H1 (cell line): ENCODE measurements at regions not wholly inside any gene's neighbourhood (a gene's known extent, or its start where the extent isn't known, plus 50 kb on each side); places are given as distances from the start of the nearest gene placed in this dataset.

Experiments used
- CTCF ChIA-PET: fragments of 300-600 bp; sonication (Branson Sonifier 250); formaldehyde crosslinking; loops from one replicate; lab custom pipeline; 2021; ENCODE audit not compliant: partially characterized antibody; lab: Charles Lee
- POLR2A ChIA-PET: fragments of 300-600 bp; sonication (Branson Sonifier 250); formaldehyde crosslinking; loops from one replicate; lab custom pipeline; 2021; ENCODE audit warnings: inconsistent platforms; ENCODE audit not compliant: partially characterized antibody; lab: Charles Lee
- DNase-seq, 2 experiments: peaks; one replicate each; pipeline versions ENCODE4 v3.0.0 to v3.0.0-alpha.2; 2010 to 2022; ENCODE audit warnings: low spot score in 2 of 2, low read depth in 1 of 2, mixed read lengths in 1 of 2
- FAIRE-seq: peaks from 2 replicates; lab custom pipeline; 2011; peaks lifted over from hg19 to GRCh38; lab: Jason Lieb, UNC
- H2AFZ ChIP-seq: 2 replicates; pipeline ENCODE4 v1.8.1; 2012; ENCODE audit warnings: low read length, inconsistent platforms
- H2AK5ac ChIP-seq: 2 replicates; pipeline ENCODE4 v1.6.1; 2013; ENCODE audit warnings: low read depth, low read length
- H2BK120ac ChIP-seq: replicated peaks from 2 replicates; pipeline ENCODE3; 2013; ENCODE audit warnings: low read depth, low read length, inconsistent platforms
- H2BK12ac ChIP-seq: 2 replicates; pipeline ENCODE4 v1.6.1; 2013; ENCODE audit warnings: low read depth, low read length
- H2BK15ac ChIP-seq: 2 replicates; pipeline ENCODE4 v1.6.1; 2013; ENCODE audit warnings: low read length
- H2BK20ac ChIP-seq: 2 replicates; pipeline ENCODE4 v1.6.1; 2013; ENCODE audit warnings: low read length
- H2BK5ac ChIP-seq: 2 replicates; pipeline ENCODE4 v1.6.1; 2013; ENCODE audit warnings: low read depth, low read length
- H3K14ac ChIP-seq: 2 replicates; pipeline ENCODE4 v1.6.1; 2013; ENCODE audit warnings: inconsistent platforms; ENCODE audit not compliant: insufficient read length
- H3K18ac ChIP-seq: 2 replicates; pipeline ENCODE4 v1.6.1; 2013; ENCODE audit warnings: low read length; ENCODE audit errors: extremely low read depth
- H3K23ac ChIP-seq: 2 replicates; pipeline ENCODE4 v1.6.1; 2013; ENCODE audit warnings: inconsistent platforms; ENCODE audit not compliant: insufficient read length
- H3K23me2 ChIP-seq: 2 replicates; pipeline ENCODE4 v1.6.1; 2013; ENCODE audit warnings: low read depth, low read length
- H3K27ac ChIP-seq: 2 replicates; pipeline ENCODE4 v1.6.1; 2011; ENCODE audit warnings: low read depth, low read length, inconsistent platforms
- H3K27me3 ChIP-seq, 4 experiments: replicated peaks in 1 of 4; 1 replicate in 1 of 4; 2 replicates in 3 of 4; pipeline versions ENCODE4 v1.6.1 to v1.8.1; 2011 to 2013; ENCODE audit warnings: low read length in 3 of 4, mild to moderate bottlenecking in 3 of 4, inconsistent platforms in 2 of 4, mixed read lengths in 2 of 4, moderate library complexity in 1 of 4; ENCODE audit not compliant: control insufficient read depth in 3 of 4, insufficient read depth in 3 of 4; ENCODE audit errors: extremely low read depth in 1 of 4
- H3K36me3 ChIP-seq, 4 experiments: 2 replicates each; pipeline versions ENCODE4 v1.6.1 to v1.8.1; 2011 to 2013; ENCODE audit warnings: mild to moderate bottlenecking in 4 of 4, low read length in 3 of 4, moderate library complexity in 2 of 4, control low read depth in 1 of 4, inconsistent platforms in 1 of 4; ENCODE audit not compliant: insufficient read depth in 4 of 4, control insufficient read depth in 2 of 4
- H3K4ac ChIP-seq: replicated peaks from 2 replicates; pipeline ENCODE3; 2013; ENCODE audit warnings: low read length, low read depth, mixed read lengths, inconsistent platforms; ENCODE audit not compliant: insufficient read length
- H3K4me1 ChIP-seq, 4 experiments: replicated peaks in 1 of 4; 1 replicate in 1 of 4; 2 replicates in 3 of 4; pipeline versions ENCODE4 v1.6.1 to v1.8.1; 2011 to 2013; ENCODE audit warnings: low read length in 3 of 4, inconsistent platforms in 2 of 4, mixed read lengths in 1 of 4; ENCODE audit not compliant: insufficient read depth in 4 of 4, control insufficient read depth in 3 of 4
- H3K4me2 ChIP-seq, 2 experiments: 2 replicates each; pipeline versions ENCODE4 v1.6.1 to v1.8.1; 2011 to 2013; ENCODE audit warnings: low read depth in 2 of 2, low read length in 2 of 2, control low read depth in 1 of 2, inconsistent platforms in 1 of 2, mild to moderate bottlenecking in 1 of 2; ENCODE audit not compliant: insufficient read depth in 1 of 2
- H3K4me3 ChIP-seq, 4 experiments: fragments of 200-600, 300-600 bp in 1 of 4; sonication (generic), shearing (Covaris generic), sonication (Bioruptor Twin) in 1 of 4; 2 replicates each; pipeline versions ENCODE4 v1.5.1 to v1.8.1; 2011 to 2016; ENCODE audit warnings: low read length in 4 of 4, low read depth in 3 of 4, control low read depth in 2 of 4, inconsistent platforms in 2 of 4, mild to moderate bottlenecking in 2 of 4, mixed read lengths in 1 of 4, moderate library complexity in 1 of 4; ENCODE audit not compliant: insufficient read depth in 2 of 4; ENCODE audit errors: extremely low read depth in 1 of 4
- H3K56ac ChIP-seq: replicated peaks from 2 replicates; pipeline ENCODE3; 2013; ENCODE audit warnings: low read depth, mild to moderate bottlenecking, mixed read lengths, low read length, inconsistent platforms; ENCODE audit not compliant: insufficient read length
- H3K79me1 ChIP-seq: 2 replicates; pipeline ENCODE4 v1.6.1; 2013; ENCODE audit warnings: low read depth, low read length, control low read depth
- H3K79me2 ChIP-seq, 2 experiments: 2 replicates each; pipeline versions ENCODE4 v1.6.1 to v1.8.1; 2012 to 2013; ENCODE audit warnings: low read length in 2 of 2, mild to moderate bottlenecking in 2 of 2, inconsistent platforms in 1 of 2; ENCODE audit not compliant: insufficient read depth in 2 of 2, control insufficient read depth in 1 of 2
- H3K9ac ChIP-seq, 4 experiments: replicated peaks in 1 of 4; 1 replicate in 1 of 4; 2 replicates in 3 of 4; pipeline versions ENCODE4 v1.6.1 to v1.8.1; 2011 to 2013; ENCODE audit warnings: low read depth in 3 of 4, low read length in 3 of 4, control low read depth in 2 of 4, mild to moderate bottlenecking in 2 of 4, moderate library complexity in 2 of 4, inconsistent platforms in 1 of 4; ENCODE audit errors: extremely low read depth in 1 of 4
- H3K9me3 ChIP-seq, 2 experiments: 2 replicates each; pipeline versions ENCODE4 v1.6.1 to v1.8.1; 2012 to 2013; ENCODE audit warnings: mild to moderate bottlenecking in 2 of 2, moderate library complexity in 2 of 2, control low read depth in 1 of 2, inconsistent platforms in 1 of 2, low read depth in 1 of 2, low read length in 1 of 2, mixed read lengths in 1 of 2; ENCODE audit not compliant: insufficient read depth in 2 of 2
- H4K20me1 ChIP-seq, 2 experiments: replicated peaks in 1 of 2; 2 replicates each; pipeline versions ENCODE3 to v1.8.1; 2011 to 2013; ENCODE audit warnings: inconsistent platforms in 2 of 2, low read length in 2 of 2, mild to moderate bottlenecking in 1 of 2; ENCODE audit not compliant: insufficient read depth in 2 of 2, control insufficient read depth in 1 of 2
- H4K5ac ChIP-seq: 2 replicates; pipeline ENCODE4 v1.6.1; 2013; ENCODE audit warnings: low read length, low read depth, mixed read lengths, inconsistent platforms; ENCODE audit not compliant: insufficient read length
- H4K8ac ChIP-seq: 2 replicates; pipeline ENCODE4 v1.8.0; 2013; ENCODE audit warnings: mild to moderate bottlenecking, moderate library complexity, low read length, inconsistent platforms; ENCODE audit not compliant: insufficient read depth; ENCODE audit errors: extremely low read depth
- H4K91ac ChIP-seq: replicated peaks from 2 replicates; pipeline ENCODE3; 2013; ENCODE audit warnings: low read length, mixed read lengths, inconsistent platforms; ENCODE audit not compliant: insufficient read length
- HDAC2 ChIP-seq, 2 experiments: fragments of 300-600 bp in 1 of 2; sonication (generic) in 1 of 2; IDR thresholded peaks; 2 replicates each; pipeline ENCODE4 v1.6.1; 2011 to 2012; ENCODE audit warnings: low read depth in 2 of 2, low read length in 2 of 2, mild to moderate bottlenecking in 2 of 2, moderate library complexity in 2 of 2, borderline replicate concordance in 1 of 2, inconsistent platforms in 1 of 2
- POLR2AphosphoS5 ChIP-seq: IDR thresholded peaks from 2 replicates; pipeline ENCODE4 v1.6.1; 2011; ENCODE audit warnings: low read depth, low read length
- SAP30 ChIP-seq: fragments of 300-600 bp; sonication (generic); IDR thresholded peaks from 2 replicates; pipeline ENCODE4 v1.7.1; 2012; ENCODE audit warnings: low read length, moderate library complexity, mild to moderate bottlenecking, inconsistent platforms; ENCODE audit not compliant: insufficient read depth, insufficient replicate concordance
- TAF1 ChIP-seq: IDR thresholded peaks from 2 replicates; pipeline ENCODE4 v1.6.1; 2011; ENCODE audit warnings: mild to moderate bottlenecking, low read depth, low read length
- USF2 ChIP-seq: IDR thresholded peaks from 2 replicates; pipeline ENCODE4 v1.6.1; 2011; ENCODE audit warnings: low read length, improper control_type of control experiment
- WGBS, 2 experiments: shearing (Covaris generic) in 1 of 2; methylation state at CpG; one replicate each; pipeline versions ENCODE4 v1.1.6 to v1.1.7; 2013 to 2015; ENCODE audit warnings: low lambda C conversion rate in 2 of 2, mixed read lengths in 2 of 2, inconsistent platforms in 1 of 2, low coverage in 1 of 2, missing lambda C conversion rate in 1 of 2; ENCODE audit not compliant: insufficient replicate concordance in 2 of 2, insufficient coverage in 1 of 2, insufficient read length in 1 of 2; ENCODE audit errors: extremely low coverage in 1 of 2, missing lambda C conversion rate in 1 of 2; 5-methylcytosine and 5-hydroxymethylcytosine counted together

GRCh38 chr20:24738058-24738775 is 210.9 kb upstream of the CST7 start:
- Histone ChIP-seq H3K27me3 (no peaks in the 10 kb centered on the region), H3K79me1 (no peaks in the 10 kb centered on the region), H2BK5ac (no peak overlapping the region), H4K8ac (no peak overlapping the region), H3K4me1 (peaks cover 0 to 18% (median 5%) of the 10 kb centered on the region in 4 experiments; a peak in 4 of 7 replicates), H2AK5ac (no peak overlapping the region), H4K91ac (no peak overlapping the region), H4K20me1 (no peaks in the 10 kb centered on the region), H3K23me2 (no peaks in the 10 kb centered on the region), H2BK15ac (no peak overlapping the region), H3K36me3 (no peaks in the 10 kb centered on the region), H3K4ac (no peak overlapping the region), H3K79me2 (no peaks in the 10 kb centered on the region), H3K14ac (no peak overlapping the region), H3K4me3 (no peak overlapping the region), H3K9ac (no peak overlapping the region), H3K9me3 (peaks cover 0 to 3% of the 10 kb centered on the region in 2 experiments; a peak in 1 of 4 replicates), H2AFZ (no peak overlapping the region), H4K5ac (no peak overlapping the region), H2BK120ac (no peak overlapping the region), H2BK12ac (peak overlapping the region; percentile 27; the same call in 1 of the 2 replicates), H3K4me2 (no peak overlapping the region), H3K27ac (no peak overlapping the region), H2BK20ac (no peak overlapping the region), H3K18ac (no peak overlapping the region), H3K56ac (no peak overlapping the region), H3K23ac (no peak overlapping the region)
- DNase-seq, result peak in 1 of 2 experiments; percentile 26
- ChIA-PET POLR2A (no interaction called here), CTCF (interaction anchor here (1.7 to 1.8 kb wide), 2 partner anchors 7 to 43 kb away, joined by 4 read pairs; no protein-coding TSS in a partner anchor)
- no peak for TF ChIP-seq POLR2AphosphoS5
- no peak for TF ChIP-seq HDAC2 (IDR thresholded peaks at IDR 0.05; ENCODE audit: borderline replicate concordance in 1 of 2, low read depth in 2 of 2, low read length in 2 of 2)
- no peak for TF ChIP-seq SAP30
- TF ChIP-seq USF2, result no peak
- TF ChIP-seq TAF1, result no peak
- FAIRE-seq, result no peak
- 94% methylated on average over 9 of the region's 9 CpGs; no CpG with 5 or more reads in 1 of the 2 experiments for WGBS, 2 experiments
